Esophagus muscularis mucosa (tissue), 3 donors: ENCODE measurements at regions not wholly inside any gene's neighbourhood (a gene's known extent, or its start where the extent isn't known, plus 50 kb on each side); places are given as distances from the start of the nearest gene placed in this dataset.
"Not testable (repeated sequence)": the region's sequence is repeated elsewhere in the genome, so short reads cannot be mapped to it uniquely, and the experiment has no call there.

Source experiments
- CTCF ChIP-seq, 3 experiments: fragments of 200-600 bp in 2 of 3; fragments of 450-650 bp in 1 of 3; sonication (generic) in 2 of 3; IDR thresholded peaks; one replicate each; pipeline ENCODE4 v1.5.1; 2017 to 2019; ENCODE audit warnings: antibody characterized with exemption in 3 of 3, mild to moderate bottlenecking in 2 of 3, moderate library complexity in 1 of 3
- POLR2A ChIP-seq: fragments of 450-650 bp; IDR thresholded peaks from one replicate; pipeline ENCODE4 v1.6.1; 2017; ENCODE audit warnings: antibody characterized with exemption, moderate library complexity, mild to moderate bottlenecking, low read depth

GRCh38 chr16:32865284-32865683 is 189.3 kb upstream of the TP53TG3 start:
- TF ChIP-seq CTCF (IDR thresholded peaks at IDR 0.05); POLR2A: not testable (repeated sequence)
